NCI-H1105 (cell line): ENCODE measurements at regions not wholly inside any gene's neighbourhood (a gene's known extent, or its start where the extent isn't known, plus 50 kb on each side); places are given as distances from the start of the nearest gene placed in this dataset.
"Not testable (repeated sequence)": the region's sequence is repeated elsewhere in the genome, so short reads cannot be mapped to it uniquely, and the experiment has no call there.

Experiments used
- DNase-seq: peaks from one replicate; lab custom pipeline; 2025; lab: John Stamatoyannopoulos, UW

GRCh38 chr4:102210806-102211205, 134.5 kb downstream of the SLC39A8 start:
- DNase-seq: not testable (repeated sequence)

GRCh38 chr4:102204634-102205033, 140.6 kb downstream of the SLC39A8 start:
- DNase-seq: not testable (repeated sequence)

GRCh38 chr4:102196221-102196620, 149.1 kb downstream of the SLC39A8 start:
- no peak for DNase-seq

- no peak for DNase-seq
Observed at GRCh38 chr4:102193145-102193544, 152.1 kb downstream of the SLC39A8 start.

- DNase-seq: no peak
Observed at GRCh38 chr4:102180046-102180445, 165.2 kb downstream of the SLC39A8 start.

- DNase-seq: no peak
Observed at GRCh38 chr4:102174719-102175189, 170.5 kb downstream of the SLC39A8 start.

GRCh38 chr4:102172341-102172740, 172.9 kb downstream of the SLC39A8 start:
- no peak for DNase-seq

- DNase-seq: no peak
Observed at GRCh38 chr4:102170910-102171309, 174.4 kb downstream of the SLC39A8 start.

- DNase-seq: peak; percentile 54
Observed at GRCh38 chr4:102169345-102169744, 175.9 kb downstream of the SLC39A8 start.

GRCh38 chr4:102168580-102168979, 176.7 kb downstream of the SLC39A8 start:
- DNase-seq: no peak

- no peak for DNase-seq
Observed at GRCh38 chr4:102165584-102165983, 179.7 kb downstream of the SLC39A8 start.

- DNase-seq: no peak
Observed at GRCh38 chr4:102163404-102164140, 181.7 kb downstream of the SLC39A8 start.

GRCh38 chr4:102157984-102158383, 187.3 kb downstream of the SLC39A8 start:
- DNase-seq: no peak

- DNase-seq: no peak
Observed at GRCh38 chr4:102153391-102153790, 191.9 kb downstream of the SLC39A8 start.

GRCh38 chr4:102151696-102152095, 193.6 kb downstream of the SLC39A8 start:
- no peak for DNase-seq

- no peak for DNase-seq
Observed at GRCh38 chr4:102143433-102143832, 201.8 kb downstream of the SLC39A8 start.

- DNase-seq: no peak
Observed at GRCh38 chr4:102141842-102142241, 203.4 kb downstream of the SLC39A8 start.

- DNase-seq: no peak
Observed at GRCh38 chr4:102139932-102140331, 205.3 kb downstream of the SLC39A8 start.

- DNase-seq: no peak
Observed at GRCh38 chr4:102139132-102139573, 206.1 kb downstream of the SLC39A8 start.

- DNase-seq: no peak
Observed at GRCh38 chr4:102137217-102137616, 208.1 kb downstream of the SLC39A8 start.

GRCh38 chr4:102129810-102130209, 215.5 kb downstream of the SLC39A8 start:
- DNase-seq: no peak
